GM06990 (cell line): ENCODE measurements at regions not wholly inside any gene's neighbourhood (a gene's known extent, or its start where the extent isn't known, plus 50 kb on each side); places are given as distances from the start of the nearest gene placed in this dataset.

ENCODE experiments used
- DNase-seq: peaks from one replicate; pipeline ENCODE4 v3.0.0-alpha.2; 2011; ENCODE audit not compliant: insufficient read length; ENCODE audit errors: extremely low read depth
- H3K27me3 ChIP-seq: replicated peaks from 2 replicates; pipeline ENCODE4 v1.6.0; 2011; ENCODE audit warnings: low read length; ENCODE audit not compliant: control insufficient read depth, insufficient read depth
- H3K36me3 ChIP-seq: 2 replicates; pipeline ENCODE4 v1.5.1; 2011; ENCODE audit warnings: low read length; ENCODE audit not compliant: control insufficient read depth, insufficient read depth
- H3K4me3 ChIP-seq: replicated peaks from 2 replicates; pipeline ENCODE4 v1.5.1; 2011; ENCODE audit warnings: low read depth, mild to moderate bottlenecking, control low read depth, low read length
- CTCF ChIP-seq: IDR thresholded peaks from 2 replicates; pipeline ENCODE4 v1.5.1; 2011; ENCODE audit warnings: low read length, control low read depth, mild to moderate bottlenecking, inconsistent platforms; ENCODE audit not compliant: insufficient read depth, poor library complexity, severe bottlenecking

- Histone ChIP-seq H3K27me3 (no peaks in the 10 kb centered on the region; the same call in none of the 2 replicates), H3K36me3 (no peaks in the 10 kb centered on the region), H3K4me3 (no peak overlapping the region)
- DNase-seq, result no peak
- no peak for TF ChIP-seq CTCF
Observed at GRCh38 chr15:62853114-62853840, 189.3 kb upstream of the TPM1 start.

DNA sequence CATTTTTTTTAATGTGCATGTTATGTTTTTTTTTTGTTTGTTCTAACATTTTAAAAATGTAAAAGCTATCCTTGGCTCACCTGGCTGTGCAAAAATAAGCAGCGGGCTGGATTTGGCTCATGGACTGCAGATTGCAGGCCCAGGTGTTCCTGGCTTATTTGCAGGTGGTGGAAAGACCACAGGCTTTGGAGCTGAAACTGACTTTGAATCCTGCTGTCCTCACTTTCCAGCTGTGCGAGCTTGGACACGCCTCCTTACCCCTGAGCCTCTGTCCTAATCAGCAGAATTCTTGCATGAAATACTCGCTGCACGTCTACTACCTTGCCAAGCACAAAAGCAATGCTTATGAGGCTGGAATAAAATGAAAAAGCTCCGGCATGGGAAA is 188.7 kb upstream of the TPM1 start:
- no peak for TF ChIP-seq CTCF
- H3K27me3 ChIP-seq, result no peaks in the 10 kb centered on the region; the same call in none of the 2 replicates
- H3K4me3 ChIP-seq, result no peak overlapping the region
- no peaks in the 10 kb centered on the region for H3K36me3 ChIP-seq
- no peak for DNase-seq

- H3K27me3 ChIP-seq, result no peaks in the 10 kb centered on the region; the same call in none of the 2 replicates
- DNase-seq, result no peak
- no peak overlapping the region for H3K4me3 ChIP-seq
- no peaks in the 10 kb centered on the region for H3K36me3 ChIP-seq
- no peak for TF ChIP-seq CTCF
Observed at GRCh38 chr15:62854420-62855084, 188.0 kb upstream of the TPM1 start.

GRCh38 chr15:62855085-62855476 is 187.5 kb upstream of the TPM1 start:
- TF ChIP-seq CTCF, result no peak
- Histone ChIP-seq H3K36me3 (no peaks in the 10 kb centered on the region), H3K27me3 (no peaks in the 10 kb centered on the region; the same call in none of the 2 replicates), H3K4me3 (no peak overlapping the region)
- DNase-seq, result no peak

GRCh38 chr15:62856466-62857246 is 185.9 kb upstream of the TPM1 start:
- no peak for DNase-seq
- H3K4me3 ChIP-seq, result no peak overlapping the region
- no peak for TF ChIP-seq CTCF
- no peaks in the 10 kb centered on the region; the same call in none of the 2 replicates for H3K27me3 ChIP-seq
- no peaks in the 10 kb centered on the region for H3K36me3 ChIP-seq
